NT2/D1 (cell line): ENCODE measurements at regions not wholly inside any gene's neighbourhood (a gene's known extent, or its start where the extent isn't known, plus 50 kb on each side); places are given as distances from the start of the nearest gene placed in this dataset.

Experiments
- DNase-seq: peaks from one replicate; pipeline ENCODE4 v3.0.0-alpha.2; 2011; ENCODE audit warnings: low read depth, low spot score
- H3K27me3 ChIP-seq: 2 replicates; pipeline ENCODE4 v1.6.0; 2011; ENCODE audit warnings: mild to moderate bottlenecking; ENCODE audit not compliant: insufficient read length, insufficient read depth
- H3K36me3 ChIP-seq: 2 replicates; pipeline ENCODE4 v1.6.1; 2011; ENCODE audit warnings: mild to moderate bottlenecking, low read length, mixed read lengths; ENCODE audit not compliant: insufficient read depth, insufficient read length
- H3K4me1 ChIP-seq: 2 replicates; pipeline ENCODE4 v1.5.1; 2011; ENCODE audit not compliant: insufficient read depth, insufficient read length
- H3K4me3 ChIP-seq: 2 replicates; pipeline ENCODE4 v1.5.1; 2011; ENCODE audit warnings: low read depth; ENCODE audit not compliant: insufficient read length
- H3K9ac ChIP-seq: 2 replicates; pipeline ENCODE4 v1.6.0; 2011; ENCODE audit warnings: low read depth; ENCODE audit not compliant: insufficient read length
- H3K9me3 ChIP-seq: 2 replicates; pipeline ENCODE4 v1.5.1; 2011; ENCODE audit warnings: mild to moderate bottlenecking, low read length; ENCODE audit not compliant: insufficient read depth
- SUZ12 ChIP-seq: IDR thresholded peaks from 2 replicates; pipeline ENCODE4 v1.6.1; 2011; ENCODE audit not compliant: insufficient read length, insufficient read depth; ENCODE audit errors: extremely low read depth
- YY1 ChIP-seq: IDR thresholded peaks from 2 replicates; pipeline ENCODE4 v1.6.1; 2011; ENCODE audit not compliant: insufficient read length, insufficient read depth
- ZNF274 ChIP-seq: IDR thresholded peaks from 2 replicates; pipeline ENCODE4 v1.6.1; 2011; ENCODE audit warnings: mild to moderate bottlenecking, low read depth, low read length

DNA sequence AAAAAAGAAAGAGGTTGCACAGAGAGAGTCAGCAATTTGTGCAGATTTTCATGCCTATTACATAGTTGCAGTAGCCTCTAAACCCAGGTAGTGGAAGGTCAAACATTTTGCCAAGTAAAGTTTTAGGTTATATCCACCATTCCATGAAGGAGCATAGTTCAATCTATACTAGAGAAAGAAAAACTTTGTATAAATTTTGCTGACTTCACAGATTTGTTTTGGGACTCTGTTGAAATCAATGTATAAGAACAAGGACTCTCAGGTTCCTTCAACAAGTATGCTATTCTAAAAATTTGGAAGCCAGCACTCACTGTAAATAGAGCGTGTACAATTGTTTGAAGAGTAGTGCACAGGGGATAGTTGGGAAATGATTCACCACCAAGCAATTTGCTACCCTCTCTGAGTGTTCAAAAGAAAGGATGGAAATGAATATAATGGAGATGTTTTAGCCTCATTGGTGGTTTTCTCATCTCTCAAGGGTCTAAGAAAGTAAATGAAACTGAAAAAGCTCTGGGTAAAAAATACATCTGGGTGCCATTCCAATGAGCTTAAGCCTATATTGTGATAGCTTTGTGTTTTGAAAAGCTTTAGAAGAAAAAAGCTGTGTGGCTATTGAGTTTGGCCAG, 508.4 kb upstream of the LUZP2 start:
- no peak for TF ChIP-seq SUZ12
- no peak for TF ChIP-seq ZNF274
- no peak for TF ChIP-seq YY1
- DNase-seq, result no peak
- Histone ChIP-seq H3K9me3 (no peaks in the 10 kb centered on the region), H3K4me1 (no peaks in the 10 kb centered on the region), H3K9ac (no peak overlapping the region), H3K4me3 (no peak overlapping the region), H3K27me3 (no peaks in the 10 kb centered on the region), H3K36me3 (no peaks in the 10 kb centered on the region)

DNA sequence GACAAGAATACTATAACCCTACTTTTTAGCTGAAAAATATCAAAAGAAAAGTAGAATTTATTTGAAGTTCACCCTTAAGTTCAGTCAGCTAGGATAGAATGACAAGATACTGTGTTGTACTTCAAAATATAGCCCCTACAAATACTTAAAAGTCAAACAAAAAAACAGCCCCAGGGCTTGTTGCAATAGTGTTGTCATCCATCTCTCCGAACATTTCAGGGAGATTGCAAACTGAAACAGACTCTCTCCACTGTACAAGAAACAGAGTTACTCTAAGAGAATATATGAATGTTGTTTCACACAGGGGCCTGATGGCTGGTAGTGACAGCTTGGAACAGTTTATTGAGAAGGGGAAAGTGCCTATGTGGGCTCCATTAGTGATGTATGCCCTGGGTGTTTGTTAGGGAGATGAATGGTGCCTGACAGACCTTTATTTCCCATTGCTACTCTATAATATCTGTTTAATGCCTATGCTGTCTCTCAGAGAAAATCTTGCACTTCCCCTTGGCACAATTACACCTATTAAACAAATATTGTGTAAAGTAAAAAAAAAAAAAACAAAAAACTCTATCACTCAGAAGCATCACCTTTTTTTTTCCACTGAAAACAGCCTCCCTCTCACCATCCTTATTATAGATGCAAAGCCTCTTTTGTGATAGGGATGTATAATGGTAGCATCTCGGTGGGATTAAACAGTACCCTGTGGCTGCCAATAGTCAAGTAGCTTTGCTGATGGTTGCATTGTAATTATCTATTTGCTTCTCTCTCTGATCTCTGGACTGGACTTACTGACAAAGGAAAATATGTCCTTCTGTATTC, 506.3 kb upstream of the LUZP2 start:
- TF ChIP-seq SUZ12 (no peak), YY1 (no peak), ZNF274 (no peak)
- no peaks in the 10 kb centered on the region for H3K4me1 ChIP-seq
- no peak for DNase-seq
- H3K9me3 ChIP-seq, result no peaks in the 10 kb centered on the region
- no peaks in the 10 kb centered on the region for H3K27me3 ChIP-seq
- H3K9ac ChIP-seq, result no peak overlapping the region
- no peak overlapping the region for H3K4me3 ChIP-seq
- H3K36me3 ChIP-seq, result no peaks in the 10 kb centered on the region

- H3K9me3 ChIP-seq, result no peaks in the 10 kb centered on the region
- no peak for DNase-seq
- H3K36me3 ChIP-seq, result no peaks in the 10 kb centered on the region
- no peak overlapping the region for H3K9ac ChIP-seq
- no peaks in the 10 kb centered on the region for H3K4me1 ChIP-seq
- no peak overlapping the region for H3K4me3 ChIP-seq
- TF ChIP-seq ZNF274 (no peak), YY1 (no peak)
- no peaks in the 10 kb centered on the region for H3K27me3 ChIP-seq
Measured at GRCh38 chr11:23991165-23991539, 505.7 kb upstream of the LUZP2 start.

GRCh38 chr11:23995891-23996290, 501.0 kb upstream of the LUZP2 start:
- DNase-seq, result no peak

GRCh38 chr11:23997356-23997755, 499.5 kb upstream of the LUZP2 start:
- H3K9me3 ChIP-seq, result no peaks in the 10 kb centered on the region
- H3K27me3 ChIP-seq, result no peaks in the 10 kb centered on the region
- no peak overlapping the region for H3K4me3 ChIP-seq
- H3K9ac ChIP-seq, result no peak overlapping the region
- H3K4me1 ChIP-seq, result no peaks in the 10 kb centered on the region
- no peak for DNase-seq
- H3K36me3 ChIP-seq, result no peaks in the 10 kb centered on the region
- TF ChIP-seq YY1, result no peak
- TF ChIP-seq SUZ12, result no peak
- no peak for TF ChIP-seq ZNF274

More at GRCh38 chr11:23995891-23996290, 501.0 kb upstream of the LUZP2 start:
- Histone ChIP-seq H3K4me3 (no peak overlapping the region), H3K36me3 (no peaks in the 10 kb centered on the region), H3K9me3 (no peaks in the 10 kb centered on the region), H3K4me1 (no peaks in the 10 kb centered on the region), H3K9ac (no peak overlapping the region), H3K27me3 (no peaks in the 10 kb centered on the region)
- no peak for TF ChIP-seq SUZ12
- TF ChIP-seq YY1, result no peak
- TF ChIP-seq ZNF274, result no peak

- TF ChIP-seq ZNF274 (no peak), SUZ12 (no peak), YY1 (no peak)
- H3K9ac ChIP-seq, result no peak overlapping the region
- no peak for DNase-seq
- H3K27me3 ChIP-seq, result no peaks in the 10 kb centered on the region
- H3K4me1 ChIP-seq, result no peaks in the 10 kb centered on the region
- no peak overlapping the region for H3K4me3 ChIP-seq
- no peaks in the 10 kb centered on the region for H3K36me3 ChIP-seq
- no peaks in the 10 kb centered on the region for H3K9me3 ChIP-seq
Measured at GRCh38 chr11:24005202-24005876, 491.5 kb upstream of the LUZP2 start.

- H3K9me3 ChIP-seq, result peaks cover 6% of the 10 kb centered on the region; the same call in 1 of the 2 replicates
- TF ChIP-seq ZNF274, result no peak
- no peak for TF ChIP-seq SUZ12
- no peak for TF ChIP-seq YY1
- no peak overlapping the region for H3K9ac ChIP-seq
- no peak overlapping the region for H3K4me3 ChIP-seq
- no peaks in the 10 kb centered on the region for H3K36me3 ChIP-seq
- no peak for DNase-seq
- H3K4me1 ChIP-seq, result no peaks in the 10 kb centered on the region
- H3K27me3 ChIP-seq, result no peaks in the 10 kb centered on the region
Measured at GRCh38 chr11:24043842-24044241, 453.0 kb upstream of the LUZP2 start.
